Heart left ventricle (tissue), 16 donors: ENCODE measurements at regions not wholly inside any gene's neighbourhood (a gene's known extent, or its start where the extent isn't known, plus 50 kb on each side); places are given as distances from the start of the nearest gene placed in this dataset.

Experiments used
- ATAC-seq, 4 donors: fragments of 200-7000 bp; cut with Tn5 transposase; one replicate each; pipeline ENCODE4 v1.9.1; 2020 to 2022; ENCODE audit warnings: moderate library complexity in 4 of 4, mild to moderate bottlenecking in 3 of 4, moderate number of reproducible peaks in 1 of 4
- DNase-seq, 5 donors: peaks; one replicate each; pipeline ENCODE4 v3.0.0-alpha.2; 2020
- H3K27ac ChIP-seq, 12 donors: fragments of 200-600 bp; sonication (generic) in 4 of 12; one replicate each; pipeline versions ENCODE4 v1.5.0 to v1.8.0; 2016 to 2022; ENCODE audit warnings: mild to moderate bottlenecking in 2 of 12
- H3K27me3 ChIP-seq, 9 donors: fragments of 200-600 bp; sonication (generic) in 2 of 9; one replicate each; pipeline versions ENCODE4 v1.5.1 to v1.8.0; 2016 to 2022; ENCODE audit warnings: mild to moderate bottlenecking in 3 of 9
- H3K36me3 ChIP-seq, 9 donors: fragments of 200-600 bp; sonication (generic) in 2 of 9; one replicate each; pipeline versions ENCODE4 v1.5.0 to v1.8.0; 2018 to 2022; ENCODE audit warnings: mild to moderate bottlenecking in 2 of 9
- H3K4me1 ChIP-seq, 12 donors: fragments of 200-600 bp; sonication (generic) in 4 of 12; one replicate each; pipeline versions ENCODE4 v1.5.0 to v1.8.0; 2016 to 2022; ENCODE audit warnings: mild to moderate bottlenecking in 3 of 12
- H3K4me3 ChIP-seq, 12 donors: fragments of 200-600 bp; sonication (generic) in 4 of 12; one replicate each; pipeline versions ENCODE4 v1.5.0 to v1.8.0; 2017 to 2022; ENCODE audit warnings: mild to moderate bottlenecking in 9 of 12, moderate library complexity in 4 of 12
- H3K9me3 ChIP-seq, 12 donors: fragments of 200-600 bp; sonication (generic) in 4 of 12; one replicate each; pipeline versions ENCODE4 v1.5.0 to v1.8.0; 2016 to 2022; ENCODE audit warnings: mild to moderate bottlenecking in 1 of 12
- CTCF ChIP-seq, 12 donors: fragments of 200-600 bp; sonication (generic) in 4 of 12; IDR thresholded peaks; one replicate each; pipeline versions ENCODE4 v1.5.0 to v1.8.0; 2018 to 2022; ENCODE audit warnings: antibody characterized with exemption in 12 of 12, mild to moderate bottlenecking in 5 of 12
- POLR2A ChIP-seq, 2 donors: fragments of 450-650 bp; IDR thresholded peaks; one replicate each; pipeline ENCODE4 v1.6.1; 2017; ENCODE audit warnings: antibody characterized with exemption in 2 of 2, mild to moderate bottlenecking in 2 of 2, moderate library complexity in 2 of 2
- WGBS, 4 donors: extraction: QIAGEN DNeasy Blood & Tissue Kit in 2 of 4; methylation state at CpG; one replicate each; pipeline versions ENCODE4 v1.1.5 to v1.1.7; 2013 to 2018; 5-methylcytosine and 5-hydroxymethylcytosine counted together
- intact Hi-C, 10 donors: fragments of 100-400 bp; cut with DNase I; formaldehyde crosslinking; loops; one replicate each; pipeline versions ENCODE4 v1.11.1 to v1.14.2; 2022
- donor health status: ischemic (EF 13 %, LVEDD 7.1; RV severe dilation, severe dysfunction).
- donor health status: healthy with polysubstance abuse.
- donor health status: DM: no; HTN: yes; CAD: no.
- donor health status: DM: no; HTN: no; CAD: no.
- donor health status: ischemic (EF 25% LVEDD 6.9; RV normal size, moderate dysfunction).
- donor health status: ischemic (EF 25% LVEDD 5.7; RV mildly dilated, moderate dysfunction).
- donor health status: healthy.
- donor health status: DM: yes; HTN: yes; CAD: no.
- donor health status: ischemic (EF 35%, LVEDD 5.7; RV mildly dilated, moderate dysfunction).
- donor health status: nonischemic (EF 11% LVEDD 7.7; RV severe dilation, severe dysfunction).
- donor health status: DM: yes; HTN: yes; CAD: no.
- donor health status: PGD.
- donor health status: ischemic (EF 29% LVEDD 5.4; RV normal size, mild dysfunction).
- donor health status: nonischemic (EF 23%, LVEDD 6.1; RV moderate dilation, normal function).

- intact Hi-C loops: no loop called here
- H3K9me3 ChIP-seq: no peaks in the 10 kb centered on the region
- no peaks in the 10 kb centered on the region for H3K27me3 ChIP-seq
- peak in 1 of 5 donors; percentile 10 for DNase-seq
- WGBS, 4 donors: 18 to 30% (median 25%) methylated on average over 2 of the region's 2 CpGs
- no peak for ATAC-seq
- H3K4me3 ChIP-seq: no peak overlapping the region
- H3K4me1 ChIP-seq: peaks cover 0 to 9% (median 0%) of the 10 kb centered on the region in 12 donors
- H3K36me3 ChIP-seq: no peaks in the 10 kb centered on the region
- TF ChIP-seq CTCF (IDR thresholded peaks at IDR 0.05) (no peak), POLR2A (IDR thresholded peaks at IDR 0.05) (no peak)
- H3K27ac ChIP-seq: peak overlapping the region in 5 of 12 donors; percentile 19 to 61 (median 29)
Measured at GRCh38 chr3:187522293-187522692, 147.9 kb downstream of the SST start.

- TF ChIP-seq POLR2A (IDR thresholded peaks at IDR 0.05) (no peak), CTCF (IDR thresholded peaks at IDR 0.05) (no peak)
- H3K36me3 ChIP-seq: no peaks in the 10 kb centered on the region
- peaks cover 0 to 9% (median 0%) of the 10 kb centered on the region in 12 donors for H3K4me1 ChIP-seq
- intact Hi-C loops: no loop called here
- no peak for DNase-seq
- no peak overlapping the region for H3K4me3 ChIP-seq
- ATAC-seq: no peak
- 91 to 95% (median 92%) methylated on average over 2 of the region's 2 CpGs for WGBS, 4 donors
- no peaks in the 10 kb centered on the region for H3K27me3 ChIP-seq
- no peaks in the 10 kb centered on the region for H3K9me3 ChIP-seq
- H3K27ac ChIP-seq: peak overlapping the region in 4 of 12 donors; percentile 19 to 44 (median 33)
Measured at GRCh38 chr3:187521546-187521945, 148.6 kb downstream of the SST start.

GRCh38 chr3:187520027-187520945, 149.9 kb downstream of the SST start:
- 76 to 80% (median 79%) methylated on average over 9 of the region's 9 CpGs for WGBS, 4 donors
- Histone ChIP-seq H3K4me1 (peaks cover 0 to 9% (median 0%) of the 10 kb centered on the region in 12 donors), H3K4me3 (no peak overlapping the region), H3K27ac (peak overlapping the region in 5 of 12 donors; percentile 5 to 56 (median 37)), H3K36me3 (no peaks in the 10 kb centered on the region), H3K9me3 (no peaks in the 10 kb centered on the region), H3K27me3 (no peaks in the 10 kb centered on the region)
- no peak for TF ChIP-seq CTCF (IDR thresholded peaks at IDR 0.05)
- no peak for TF ChIP-seq POLR2A (IDR thresholded peaks at IDR 0.05)
- intact Hi-C loops: no loop called here
- ATAC-seq (peak; percentile 48 to 82 (median 78)), DNase-seq (peak; percentile 51 to 77 (median 64))

- WGBS, 4 donors: 75 to 86% (median 83%) methylated on average over 9 of the region's 9 CpGs
Measured at GRCh38 chr3:187519428-187519890, 150.7 kb downstream of the SST start.

More at GRCh38 chr3:187519428-187519890, 150.7 kb downstream of the SST start:
- Histone ChIP-seq H3K4me1 (peaks cover 0 to 9% (median 0%) of the 10 kb centered on the region in 12 donors), H3K27me3 (no peaks in the 10 kb centered on the region), H3K27ac (peak overlapping the region in 4 of 12 donors; percentile 5 to 56 (median 34)), H3K4me3 (no peak overlapping the region), H3K36me3 (no peaks in the 10 kb centered on the region), H3K9me3 (no peaks in the 10 kb centered on the region)
- no peak for TF ChIP-seq POLR2A (IDR thresholded peaks at IDR 0.05)
- no peak for DNase-seq
- intact Hi-C loops: no loop called here
- ATAC-seq: no peak
